Raji (cell line): ENCODE measurements at regions not wholly inside any gene's neighbourhood (a gene's known extent, or its start where the extent isn't known, plus 50 kb on each side); places are given as distances from the start of the nearest gene placed in this dataset.

ENCODE experiments used
- POLR2A ChIP-seq: IDR thresholded peaks from 2 replicates; pipeline ENCODE4 v1.6.1; 2011; ENCODE audit warnings: low read depth, low read length, control low read depth; ENCODE audit not compliant: insufficient read depth

DNA sequence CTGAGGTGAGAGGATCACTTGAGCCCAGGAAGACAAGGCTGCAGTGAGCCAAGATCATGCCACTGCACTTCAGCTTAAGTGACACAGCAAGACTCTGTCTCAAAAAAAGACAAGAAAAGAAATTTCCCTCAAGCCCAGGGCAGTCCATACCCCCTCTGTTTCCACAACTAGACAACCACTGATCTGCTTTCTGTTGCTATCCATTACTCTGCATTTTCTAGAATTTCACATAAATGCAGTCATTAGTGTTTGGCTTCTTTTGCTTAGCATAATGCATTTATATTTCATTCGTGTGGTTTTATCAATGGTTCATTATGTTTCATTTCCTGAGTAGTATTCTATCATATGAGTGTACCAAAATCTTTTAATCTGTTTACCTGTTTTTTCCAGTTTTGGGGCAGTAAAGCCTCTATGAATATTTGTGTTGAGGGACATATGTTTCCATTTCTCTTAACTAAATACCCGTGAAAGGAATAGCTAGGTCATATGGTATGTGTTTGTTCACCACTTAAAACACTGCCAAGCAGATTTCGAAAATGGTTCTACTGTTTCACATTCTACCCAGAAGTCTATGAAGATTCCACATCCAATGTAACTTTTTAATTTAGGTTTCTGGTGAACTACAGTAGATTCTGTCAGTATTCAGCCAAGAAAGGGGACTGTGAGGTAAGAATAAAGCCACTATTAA lies 271.8 kb downstream of the ZNF608 start:
- TF ChIP-seq POLR2A: no peak

DNA sequence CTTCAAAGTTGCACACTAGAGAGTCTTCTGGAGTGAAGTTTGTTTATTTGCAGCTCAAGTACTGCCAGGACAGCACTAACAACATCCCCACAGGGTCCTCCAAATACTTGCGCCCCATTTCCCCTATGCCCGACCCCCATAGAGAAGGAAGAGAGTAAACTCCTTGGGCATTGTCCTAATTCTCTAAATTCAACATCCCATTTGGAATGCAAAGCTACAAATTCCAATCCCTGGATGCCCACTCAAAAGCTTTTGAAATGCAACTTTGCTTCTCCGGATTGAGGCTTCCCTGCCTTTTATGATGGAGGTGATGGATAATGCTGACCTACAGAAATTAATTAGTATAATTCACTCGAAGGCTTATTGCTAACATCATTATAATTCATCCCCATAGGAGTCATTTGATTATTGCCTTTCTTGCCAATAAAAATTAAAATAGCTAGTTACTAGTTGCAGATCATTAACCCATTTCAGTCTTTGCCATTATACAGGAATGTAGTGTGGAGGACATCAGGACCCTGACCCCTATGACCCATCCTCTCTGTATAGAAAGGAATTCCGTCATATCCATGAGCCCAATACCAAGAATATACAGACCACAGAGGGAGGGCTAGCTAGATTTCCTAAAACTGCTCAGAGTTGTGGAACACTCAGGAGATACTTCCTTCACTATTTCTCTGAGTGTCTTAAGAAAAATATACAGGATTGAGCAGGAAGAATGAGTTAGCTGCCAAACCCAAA lies 277.6 kb downstream of the ZNF608 start:
- TF ChIP-seq POLR2A: no peak

DNA sequence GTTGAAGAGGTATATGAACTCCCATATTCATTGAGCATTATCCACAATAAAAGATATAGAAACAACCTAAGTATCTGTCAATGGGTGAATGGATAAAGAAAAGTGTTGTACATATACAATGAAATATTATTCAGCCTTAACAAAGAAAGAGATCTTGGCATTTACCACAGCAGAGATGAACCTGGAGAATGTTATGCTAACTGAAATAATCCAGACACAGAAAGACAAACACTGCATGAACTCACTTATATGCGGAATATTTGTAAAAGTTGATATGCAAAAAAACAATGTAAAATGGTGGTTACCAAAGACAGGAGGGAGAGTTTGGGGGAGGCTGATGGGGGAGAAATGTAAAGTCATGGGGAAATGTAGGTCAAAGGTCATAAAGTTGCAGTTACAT lies 278.7 kb downstream of the ZNF608 start:
- no peak for TF ChIP-seq POLR2A

DNA sequence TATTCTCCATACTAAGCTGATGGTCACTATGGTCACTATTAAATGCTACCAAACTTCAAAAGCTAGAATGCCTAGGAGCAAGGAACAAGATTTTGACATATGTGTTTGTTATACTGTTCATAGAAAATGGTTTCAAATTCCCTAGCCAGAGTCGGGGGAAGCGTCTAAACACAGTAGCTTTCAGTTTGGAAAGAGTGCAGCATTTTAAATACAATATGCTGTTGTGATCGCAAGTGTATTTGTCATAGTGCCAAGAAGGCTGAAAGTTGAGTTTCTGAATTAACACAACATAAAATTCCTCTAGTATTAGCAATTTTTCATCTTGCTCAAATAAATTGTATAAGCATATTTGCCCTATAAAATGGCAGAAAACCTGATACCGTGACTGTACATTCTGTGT lies 280.4 kb downstream of the ZNF608 start:
- no peak for TF ChIP-seq POLR2A

DNA sequence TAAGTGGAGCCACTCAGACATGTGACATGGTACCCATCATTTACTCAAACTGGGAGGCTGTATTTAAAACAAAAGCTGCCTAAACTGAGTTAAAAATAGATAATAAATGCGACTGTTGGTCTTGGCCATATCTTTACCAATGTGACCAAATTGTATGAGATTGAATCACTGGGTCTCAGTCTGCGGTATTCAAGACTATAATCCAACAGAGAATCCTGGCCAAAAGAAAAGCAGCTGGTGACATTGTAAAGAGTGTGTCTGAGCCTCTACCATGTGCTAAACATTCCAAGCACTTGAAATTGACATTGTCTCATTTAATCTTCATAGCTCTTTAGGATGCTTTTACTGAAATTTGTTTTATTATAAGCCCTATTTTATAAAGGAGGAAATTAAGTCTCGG lies 282.6 kb downstream of the ZNF608 start:
- no peak for TF ChIP-seq POLR2A

DNA sequence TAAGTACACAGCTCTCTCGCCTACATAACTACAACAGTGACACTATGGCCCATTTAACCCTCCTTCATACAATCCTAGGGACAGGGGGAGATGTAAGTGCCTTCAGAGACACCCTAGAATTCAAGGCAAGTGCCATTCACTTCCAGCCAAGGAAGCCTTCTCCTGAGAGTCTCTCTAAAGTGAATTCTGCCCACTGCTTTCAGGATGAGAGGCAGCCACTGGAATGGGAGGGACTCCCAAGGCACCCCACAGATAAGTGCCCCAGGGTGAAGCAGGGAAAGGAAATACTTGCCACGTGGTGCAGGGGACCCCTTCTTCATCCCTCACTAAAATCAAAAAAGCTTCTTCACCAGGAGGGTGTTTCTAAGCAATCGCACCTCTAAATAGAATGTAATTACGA lies 283.7 kb downstream of the ZNF608 start:
- no peak for TF ChIP-seq POLR2A

DNA sequence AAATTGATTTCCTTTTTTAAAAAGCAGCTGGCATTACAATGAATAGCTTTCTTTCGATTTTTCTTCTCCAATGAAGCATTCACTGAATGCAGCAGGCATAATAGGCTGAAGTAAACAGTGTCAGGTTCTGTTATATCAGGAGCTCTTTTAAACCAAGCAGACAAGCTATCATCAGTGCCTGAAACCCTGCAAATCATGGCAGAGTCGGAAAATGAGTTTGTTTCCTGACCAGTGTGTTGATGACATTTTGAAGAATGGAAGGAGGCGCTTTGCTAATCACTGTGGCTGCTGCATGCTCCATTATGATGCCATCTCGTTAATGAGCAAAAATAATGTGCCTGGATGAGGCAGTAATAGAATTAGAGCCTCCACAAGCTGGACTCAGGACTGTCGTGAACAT lies 284.5 kb downstream of the ZNF608 start:
- no peak for TF ChIP-seq POLR2A

DNA sequence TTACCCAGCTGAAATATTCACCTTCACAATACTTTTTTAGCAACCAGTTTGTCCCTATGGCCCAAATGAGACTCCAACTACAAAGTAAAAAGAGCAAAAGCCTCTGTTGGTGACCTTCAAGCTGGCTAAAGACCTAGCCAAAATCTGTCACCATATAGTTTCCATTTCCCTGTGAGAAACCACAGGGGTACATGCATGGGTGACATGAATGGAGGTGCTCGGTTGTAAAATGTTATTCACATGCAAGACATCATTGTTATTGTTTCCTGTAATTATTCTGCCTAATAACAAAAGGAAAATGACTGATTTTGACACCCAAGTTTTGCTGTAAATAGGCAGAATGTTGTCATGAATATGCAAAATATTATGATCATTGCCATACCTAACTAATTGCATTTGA lies 285.3 kb downstream of the ZNF608 start:
- no peak for TF ChIP-seq POLR2A

DNA sequence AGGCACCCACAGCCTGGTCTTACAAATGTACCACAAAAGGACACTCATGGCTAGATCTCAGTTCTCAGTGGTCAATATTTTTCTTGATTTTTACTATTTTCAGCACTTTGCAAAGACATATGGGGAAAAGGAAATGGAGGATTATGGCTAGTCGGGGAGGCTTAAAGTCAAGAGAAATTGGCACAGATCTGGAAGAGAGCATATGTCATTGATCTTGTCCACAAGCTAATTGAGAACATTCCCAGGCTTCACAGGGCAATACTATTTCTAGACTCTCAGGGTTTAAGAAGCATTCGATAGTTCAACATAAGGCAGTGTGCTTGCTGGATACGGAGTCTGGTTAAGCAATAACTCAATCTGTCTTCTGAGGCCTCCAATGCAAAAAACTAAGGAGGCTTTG lies 285.8 kb downstream of the ZNF608 start:
- TF ChIP-seq POLR2A: no peak

DNA sequence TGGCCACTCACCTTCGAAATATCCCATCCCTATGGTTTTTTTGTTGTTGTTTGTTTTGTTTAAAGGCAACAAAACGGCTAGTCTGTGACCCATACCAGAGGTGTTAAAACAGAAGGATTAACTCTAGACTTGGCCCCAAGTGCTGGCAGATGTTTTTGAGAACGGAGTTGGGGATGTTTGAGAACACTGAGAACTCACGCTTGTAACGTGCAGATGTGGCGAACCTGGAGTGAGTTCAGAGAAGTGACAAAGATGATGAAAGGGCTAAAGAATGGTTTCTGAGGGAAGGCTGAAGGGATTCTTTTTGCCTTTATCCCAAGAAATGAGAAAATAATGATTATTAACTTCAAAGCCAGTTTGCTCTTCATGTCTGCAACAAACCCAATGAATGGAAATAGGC lies 286.5 kb downstream of the ZNF608 start:
- no peak for TF ChIP-seq POLR2A

DNA sequence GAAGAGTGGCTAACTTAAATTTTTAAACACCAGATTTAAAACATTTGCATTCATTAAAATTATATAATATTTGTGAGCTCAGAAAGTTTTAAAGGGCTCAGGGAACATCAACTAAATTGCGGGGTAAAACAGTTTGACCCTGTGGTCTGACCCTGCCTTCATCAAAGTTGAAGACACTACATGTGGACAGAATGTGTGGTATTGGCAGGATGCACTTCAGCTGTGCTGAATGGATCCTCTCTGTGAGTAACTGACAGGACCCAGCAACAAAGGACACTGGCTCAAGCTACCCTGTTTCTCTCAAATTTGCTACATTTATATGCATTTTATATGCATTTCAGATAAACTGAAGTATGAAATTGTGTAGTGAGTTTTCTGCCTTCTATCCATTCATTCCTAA lies 288.5 kb downstream of the ZNF608 start:
- no peak for TF ChIP-seq POLR2A

DNA sequence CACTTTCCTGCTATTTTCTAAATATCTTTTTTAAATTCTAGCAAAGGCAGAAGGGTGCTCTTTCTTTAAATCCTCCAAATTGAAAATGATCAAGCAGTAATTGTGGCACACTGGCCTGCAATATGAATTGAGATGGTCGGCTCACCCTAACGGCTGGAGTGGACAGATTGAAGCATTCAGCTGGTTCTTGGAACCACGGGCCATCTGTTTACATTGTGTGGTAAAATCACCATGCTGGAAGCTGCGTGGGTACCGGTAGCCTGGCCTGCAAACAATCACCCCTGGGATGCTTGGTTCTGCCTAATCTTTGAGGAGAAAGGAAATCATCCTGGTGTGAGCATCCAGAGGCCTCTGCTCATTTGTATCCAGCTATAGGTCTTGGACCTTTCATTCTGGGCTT lies 289.3 kb downstream of the ZNF608 start:
- no peak for TF ChIP-seq POLR2A

DNA sequence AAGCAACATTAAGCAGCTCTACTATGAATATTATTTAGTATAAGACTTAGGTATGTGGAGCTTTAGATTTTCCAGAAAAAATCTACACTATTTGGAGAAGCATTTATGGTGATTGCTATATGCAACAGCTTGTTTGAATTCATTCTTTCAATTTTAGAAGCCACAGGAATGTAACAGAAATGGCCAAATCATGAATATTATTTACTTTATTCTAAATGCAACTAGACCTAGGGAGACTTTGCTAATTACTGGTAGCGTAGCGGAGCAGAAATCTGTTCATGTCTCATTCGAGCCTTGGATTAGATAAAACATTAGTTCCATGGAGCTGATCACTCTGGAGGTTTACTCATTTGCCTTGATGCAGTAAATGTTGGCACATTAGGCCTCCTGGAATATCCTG lies 290.2 kb downstream of the ZNF608 start:
- no peak for TF ChIP-seq POLR2A

DNA sequence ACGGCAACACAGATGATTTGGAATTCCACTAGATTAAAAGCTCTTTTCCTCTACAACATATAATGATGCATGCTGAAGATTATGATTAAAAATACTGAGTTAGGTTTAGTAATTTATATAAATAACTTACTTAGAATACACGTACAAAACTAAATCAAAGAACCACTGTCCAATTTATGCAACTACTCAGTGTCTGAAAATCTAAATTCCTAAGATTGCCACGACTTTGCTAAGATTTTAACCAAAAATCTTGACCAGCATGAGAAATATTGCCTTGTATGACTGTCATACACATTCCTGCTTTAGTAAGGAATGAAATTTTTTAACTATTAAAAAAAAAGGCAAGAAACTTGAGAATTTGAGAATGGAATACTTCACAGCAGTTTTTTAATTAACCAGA lies 292.4 kb downstream of the ZNF608 start:
- TF ChIP-seq POLR2A: no peak

DNA sequence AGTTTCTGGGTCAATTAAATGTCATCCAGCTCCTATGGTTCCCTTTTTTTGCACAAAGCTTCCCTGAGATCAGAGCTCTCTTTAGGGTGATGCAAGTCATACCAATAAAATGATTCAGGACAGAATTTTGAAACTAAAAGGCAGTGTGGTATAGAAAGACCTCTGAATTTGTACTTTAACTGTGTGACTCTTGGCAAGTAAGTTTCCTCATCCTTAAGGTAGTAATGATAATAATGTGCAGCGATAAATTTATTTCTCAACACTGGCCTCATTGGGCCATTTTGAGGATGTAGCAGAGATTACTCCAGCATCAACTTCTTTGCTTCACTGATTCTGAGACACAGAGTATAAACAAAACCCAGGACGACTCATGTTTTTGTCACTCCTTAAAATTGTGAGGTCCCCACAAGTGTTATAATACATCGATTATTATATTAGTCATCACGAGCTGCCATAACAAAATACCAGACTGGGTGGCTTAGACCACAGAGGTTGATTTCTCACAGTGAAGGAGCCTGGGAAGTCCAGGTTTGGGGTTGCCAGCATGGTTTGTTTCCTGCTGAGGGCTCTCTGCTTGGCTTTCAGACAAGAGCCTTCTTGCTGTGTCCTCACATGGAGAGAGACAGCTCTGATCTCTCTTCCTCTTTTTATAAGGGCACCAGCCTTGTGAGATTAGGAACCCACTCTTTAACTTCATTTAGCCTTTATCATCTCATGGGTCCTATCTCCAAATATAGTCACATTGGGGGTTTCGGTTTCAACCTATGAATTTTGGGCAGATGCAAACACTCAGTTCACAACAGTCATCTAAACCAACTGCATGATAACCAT lies 293.0 kb downstream of the ZNF608 start:
- no peak for TF ChIP-seq POLR2A

DNA sequence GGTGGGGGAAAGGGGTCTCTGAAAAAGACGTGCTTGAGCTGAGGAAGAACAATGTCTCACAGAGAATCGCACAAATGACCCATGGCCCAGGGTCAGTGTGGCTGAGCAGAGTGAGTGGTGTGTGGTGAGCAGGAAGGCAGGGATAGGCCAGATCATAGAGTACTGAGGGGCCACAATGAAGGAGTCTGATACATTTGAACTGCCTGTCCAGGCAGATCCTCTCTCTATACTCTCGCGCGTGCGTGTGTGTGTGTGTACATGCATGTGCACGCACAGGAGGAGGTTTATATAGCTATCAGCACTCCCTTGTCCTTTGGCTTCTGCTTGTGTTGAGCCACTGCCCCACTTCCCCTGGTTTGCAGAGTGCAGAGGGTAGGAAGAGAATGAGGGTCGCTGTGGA lies 294.0 kb downstream of the ZNF608 start:
- no peak for TF ChIP-seq POLR2A

DNA sequence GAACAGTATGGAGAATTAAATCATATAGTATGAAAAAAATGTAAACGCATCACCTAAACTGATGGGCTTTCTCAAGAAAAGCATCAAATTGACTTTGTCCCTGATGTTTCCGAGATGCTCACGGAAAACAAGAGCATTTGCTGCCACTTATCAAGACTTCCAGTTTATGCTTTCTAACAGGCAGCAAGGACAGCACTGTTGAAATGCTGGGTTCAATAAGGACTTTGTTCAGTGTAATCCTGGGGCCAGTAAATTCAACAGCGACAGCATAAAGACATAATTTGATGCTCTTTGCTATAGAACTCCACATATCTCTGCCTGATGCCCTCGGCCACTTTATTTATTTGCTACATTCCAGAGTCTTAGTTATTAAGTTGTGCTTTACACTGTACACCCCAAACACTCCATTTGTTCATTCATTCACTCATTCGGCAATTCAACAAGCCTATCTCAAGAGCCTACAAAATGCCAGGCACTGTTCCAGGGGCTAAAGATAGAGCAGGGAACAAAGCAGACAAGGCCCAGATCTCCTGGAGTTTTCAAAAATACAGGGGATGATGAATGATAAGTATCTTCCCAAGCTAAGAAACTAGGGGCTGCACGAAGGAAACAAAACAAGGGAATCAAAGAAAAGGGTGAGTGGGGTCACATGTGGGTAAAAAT lies 294.6 kb downstream of the ZNF608 start:
- no peak for TF ChIP-seq POLR2A
